ENCODE measurements at regions not wholly inside any gene's neighbourhood (a gene's known extent, or its start where the extent isn't known, plus 50 kb on each side); places are given as distances from the start of the nearest gene placed in this dataset.

DNA sequence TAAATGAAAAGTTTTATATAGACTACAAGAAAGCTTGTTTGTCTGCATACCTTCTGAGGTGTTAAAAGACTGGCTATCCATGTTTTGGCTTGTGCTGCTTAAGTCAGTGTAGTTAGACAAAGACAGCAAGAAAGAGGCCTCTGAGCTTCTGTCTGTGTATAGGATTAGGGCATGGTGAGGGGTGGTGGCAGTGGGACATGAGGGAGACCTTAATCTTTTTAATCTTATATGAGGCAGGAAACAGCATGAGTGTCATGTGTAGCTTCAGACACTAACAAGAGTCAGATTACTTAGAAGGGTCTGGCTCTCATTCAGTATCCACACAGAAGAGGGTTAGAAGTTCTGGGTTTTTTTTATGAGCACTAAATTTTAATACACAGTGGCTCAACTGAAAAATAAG is 213.3 kb downstream of the GABRG1 start:
- H2AK5ac ChIP-seq (ENCODE audit: low read length, severe bottlenecking) = no peak overlapping the region
- no peak overlapping the region for H3K4me3 ChIP-seq (ENCODE audit: insufficient read depth in 1 of 2, low read depth in 1 of 2, low read length in 2 of 2)
- H3K27me3 ChIP-seq (ENCODE audit: control insufficient read depth in 1 of 2, insufficient read depth in 1 of 2, low read length in 2 of 2) = no peaks in the 10 kb centered on the region
- no peak overlapping the region for H3K9ac ChIP-seq (ENCODE audit: low read length)
- H2BK5ac ChIP-seq (ENCODE audit: low read depth, low read length, poor library complexity, severe bottlenecking) = no peak overlapping the region
- H3K36me3 ChIP-seq (ENCODE audit: control insufficient read depth in 1 of 2, insufficient read depth in 2 of 2, low read depth in 1 of 2, low read length in 2 of 2) = no peaks in the 10 kb centered on the region
- H2BK15ac ChIP-seq (ENCODE audit: low read depth, poor library complexity, severe bottlenecking) = no peak overlapping the region
- no peak overlapping the region for H4K91ac ChIP-seq (ENCODE audit: low read length)
- H2BK120ac ChIP-seq (ENCODE audit: low read depth, low read length) = no peak overlapping the region
- no peak overlapping the region for H3K4ac ChIP-seq (ENCODE audit: low read depth in 1 of 2, low read length in 2 of 2)
- H4K8ac ChIP-seq (ENCODE audit: low read length) = no peak overlapping the region
- H3K9me3 ChIP-seq (ENCODE audit: control insufficient read depth, low read length) = no peaks in the 10 kb centered on the region
- H3K18ac ChIP-seq (ENCODE audit: low read depth in 1 of 2, low read length in 2 of 2) = no peak overlapping the region
- no peak overlapping the region for H3K4me2 ChIP-seq (ENCODE audit: low read length, poor library complexity, severe bottlenecking)
- H3K79me1 ChIP-seq (replicated peaks; ENCODE audit: low read length, poor library complexity, severe bottlenecking) = no peaks in the 10 kb centered on the region
- no peak for DNase-seq
- no peak overlapping the region for H3K14ac ChIP-seq (ENCODE audit: low read length in 2 of 2)
- H3K4me1 ChIP-seq (ENCODE audit: control insufficient read depth, insufficient read depth, low read depth, low read length) = no peaks in the 10 kb centered on the region
- H2AFZ ChIP-seq (ENCODE audit: low read depth, low read length) = no peak overlapping the region
- H3K27ac ChIP-seq (ENCODE audit: low read length, poor library complexity, severe bottlenecking) = no peak overlapping the region
- H3K23ac ChIP-seq (ENCODE audit: low read length in 2 of 2) = no peak overlapping the region
- no peak overlapping the region for H2BK12ac ChIP-seq (ENCODE audit: low read length in 2 of 2)

DNA sequence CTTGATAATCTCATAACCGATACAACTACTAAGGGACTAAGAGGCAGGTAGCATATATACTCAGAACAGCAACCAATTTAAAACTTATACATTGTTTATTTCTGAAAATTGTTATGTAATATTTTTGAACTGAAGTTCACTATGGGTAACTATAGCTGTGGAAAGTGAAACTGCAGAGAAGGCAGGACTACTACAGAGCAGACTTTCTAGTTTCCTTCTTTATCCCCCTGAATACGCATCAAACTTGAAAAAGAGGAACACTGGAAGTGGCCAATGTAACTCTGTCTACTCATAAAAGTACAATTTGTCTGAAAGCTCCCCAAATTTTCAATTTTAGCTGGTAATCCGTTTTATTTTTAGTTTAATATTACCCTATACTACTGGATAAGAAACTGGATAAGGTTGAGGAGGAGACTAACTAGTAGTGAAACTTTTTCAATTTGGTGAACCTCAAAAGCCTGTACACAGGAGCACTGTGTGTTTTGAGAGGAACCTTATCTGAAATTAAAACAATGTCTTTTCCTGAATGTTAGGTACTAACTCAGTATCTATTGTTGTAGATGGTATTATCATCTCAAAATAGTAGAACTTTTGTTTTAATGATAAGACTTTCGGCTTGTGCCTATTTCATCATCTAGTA is 225.8 kb downstream of the GABRG1 start:
- H2BK5ac ChIP-seq (ENCODE audit: low read depth, low read length, poor library complexity, severe bottlenecking) = no peak overlapping the region
- H3K9ac ChIP-seq (ENCODE audit: low read length) = no peak overlapping the region
- H3K18ac ChIP-seq (ENCODE audit: low read depth in 1 of 2, low read length in 2 of 2) = no peak overlapping the region
- no peak overlapping the region for H3K4me3 ChIP-seq (ENCODE audit: insufficient read depth in 1 of 2, low read depth in 1 of 2, low read length in 2 of 2)
- H2BK15ac ChIP-seq (ENCODE audit: low read depth, poor library complexity, severe bottlenecking) = no peak overlapping the region
- H3K23ac ChIP-seq (ENCODE audit: low read length in 2 of 2) = no peak overlapping the region
- no peak overlapping the region for H3K4me2 ChIP-seq (ENCODE audit: low read length, poor library complexity, severe bottlenecking)
- H2BK120ac ChIP-seq (ENCODE audit: low read depth, low read length) = no peak overlapping the region
- no peak overlapping the region for H3K14ac ChIP-seq (ENCODE audit: low read length in 2 of 2)
- H3K9me3 ChIP-seq (ENCODE audit: control insufficient read depth, low read length) = peaks cover 19% of the 10 kb centered on the region
- H4K8ac ChIP-seq (ENCODE audit: low read length) = no peak overlapping the region
- 71% methylated on average over 1 of the region's 4 CpGs for WGBS
- H3K27ac ChIP-seq (ENCODE audit: low read length, poor library complexity, severe bottlenecking) = no peak overlapping the region
- no peaks in the 10 kb centered on the region for H3K79me1 ChIP-seq (replicated peaks; ENCODE audit: low read length, poor library complexity, severe bottlenecking)
- no peaks in the 10 kb centered on the region for H3K4me1 ChIP-seq (ENCODE audit: control insufficient read depth, insufficient read depth, low read depth, low read length)
- H3K36me3 ChIP-seq (ENCODE audit: control insufficient read depth in 1 of 2, insufficient read depth in 2 of 2, low read depth in 1 of 2, low read length in 2 of 2) = no peaks in the 10 kb centered on the region
- no peak overlapping the region for H4K91ac ChIP-seq (ENCODE audit: low read length)
- H3K27me3 ChIP-seq (ENCODE audit: control insufficient read depth in 1 of 2, insufficient read depth in 1 of 2, low read length in 2 of 2) = no peaks in the 10 kb centered on the region
- DNase-seq = no peak
- no peak overlapping the region for H2AK5ac ChIP-seq (ENCODE audit: low read length, severe bottlenecking)
- no peak overlapping the region for H2AFZ ChIP-seq (ENCODE audit: low read depth, low read length)
- no peak overlapping the region for H3K4ac ChIP-seq (ENCODE audit: low read depth in 1 of 2, low read length in 2 of 2)
- H2BK12ac ChIP-seq (ENCODE audit: low read length in 2 of 2) = no peak overlapping the region

DNA sequence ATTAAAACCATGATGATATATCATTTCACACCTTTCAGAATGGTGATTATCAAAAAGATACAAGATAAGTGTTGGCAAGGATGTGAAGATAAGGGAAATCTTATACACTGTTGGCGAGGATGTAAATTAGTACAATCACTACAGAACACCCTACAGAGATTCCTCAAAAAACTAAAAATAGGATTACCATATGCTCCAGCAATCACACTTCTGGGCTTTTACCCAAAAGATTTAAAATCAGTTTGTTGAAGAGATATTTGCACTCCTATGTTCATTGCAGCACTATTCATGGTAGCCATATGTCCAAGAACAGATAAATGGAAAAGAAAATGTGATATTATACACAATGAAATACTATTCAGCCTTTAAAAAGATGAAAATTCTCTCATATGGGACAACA is 240.4 kb downstream of the GABRG1 start:
- WGBS = 60% methylated on average over 1 of the region's 1 CpG
- no peaks in the 10 kb centered on the region for H3K4me1 ChIP-seq (ENCODE audit: control insufficient read depth, insufficient read depth, low read depth, low read length)
- H3K27me3 ChIP-seq (ENCODE audit: control insufficient read depth in 1 of 2, insufficient read depth in 1 of 2, low read length in 2 of 2) = no peaks in the 10 kb centered on the region
- H4K91ac ChIP-seq (ENCODE audit: low read length) = no peak overlapping the region
- no peak overlapping the region for H2AK5ac ChIP-seq (ENCODE audit: low read length, severe bottlenecking)
- H2BK12ac ChIP-seq (ENCODE audit: low read length in 2 of 2) = no peak overlapping the region
- no peak overlapping the region for H4K8ac ChIP-seq (ENCODE audit: low read length)
- H3K9ac ChIP-seq (ENCODE audit: low read length) = no peak overlapping the region
- H3K18ac ChIP-seq (ENCODE audit: low read depth in 1 of 2, low read length in 2 of 2) = no peak overlapping the region
- DNase-seq = no peak
- peaks cover 10% of the 10 kb centered on the region for H3K9me3 ChIP-seq (ENCODE audit: control insufficient read depth, low read length)
- H2AFZ ChIP-seq (ENCODE audit: low read depth, low read length) = no peak overlapping the region
- H2BK120ac ChIP-seq (ENCODE audit: low read depth, low read length) = no peak overlapping the region
- no peak overlapping the region for H3K4me3 ChIP-seq (ENCODE audit: insufficient read depth in 1 of 2, low read depth in 1 of 2, low read length in 2 of 2)
- no peak overlapping the region for H2BK15ac ChIP-seq (ENCODE audit: low read depth, poor library complexity, severe bottlenecking)
- no peak overlapping the region for H3K27ac ChIP-seq (ENCODE audit: low read length, poor library complexity, severe bottlenecking)
- H3K36me3 ChIP-seq (ENCODE audit: control insufficient read depth in 1 of 2, insufficient read depth in 2 of 2, low read depth in 1 of 2, low read length in 2 of 2) = no peaks in the 10 kb centered on the region
- no peaks in the 10 kb centered on the region for H3K79me1 ChIP-seq (replicated peaks; ENCODE audit: low read length, poor library complexity, severe bottlenecking)
- H3K4me2 ChIP-seq (ENCODE audit: low read length, poor library complexity, severe bottlenecking) = no peak overlapping the region
- H3K4ac ChIP-seq (ENCODE audit: low read depth in 1 of 2, low read length in 2 of 2) = no peak overlapping the region
- H2BK5ac ChIP-seq (ENCODE audit: low read depth, low read length, poor library complexity, severe bottlenecking) = no peak overlapping the region
- H3K23ac ChIP-seq (ENCODE audit: low read length in 2 of 2) = no peak overlapping the region
- no peak overlapping the region for H3K14ac ChIP-seq (ENCODE audit: low read length in 2 of 2)

DNA sequence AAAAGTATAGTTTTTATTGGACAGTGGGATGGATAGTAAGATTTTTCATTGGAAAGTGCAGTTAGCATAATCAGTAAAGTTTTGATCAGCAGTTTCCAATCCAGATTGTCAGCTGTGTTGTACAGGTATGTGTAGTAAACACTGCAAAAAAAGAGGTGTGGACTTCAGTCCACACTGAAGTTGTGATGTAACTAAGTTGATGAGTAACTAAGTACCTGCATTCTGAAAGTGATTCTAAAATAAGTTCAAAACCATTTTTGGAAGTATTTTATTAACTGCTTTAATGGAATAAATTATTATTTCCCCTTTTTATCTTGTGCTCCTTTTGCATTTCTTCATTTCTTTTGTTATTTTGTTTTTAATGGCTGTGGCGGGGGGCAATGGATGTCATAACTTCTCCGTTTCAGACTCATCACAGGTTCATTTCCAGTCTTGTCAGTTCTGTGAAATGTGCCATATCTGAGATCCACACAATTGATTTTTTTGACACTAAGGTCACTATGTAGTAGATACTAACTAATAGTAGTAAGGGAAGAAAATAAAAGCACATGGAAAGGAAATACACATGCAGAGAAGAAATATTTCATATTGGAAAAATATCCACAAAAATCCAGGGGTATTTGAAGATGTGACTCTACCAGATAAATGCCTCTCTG is 247.5 kb downstream of the GABRG1 start:
- H3K18ac ChIP-seq (ENCODE audit: low read depth in 1 of 2, low read length in 2 of 2) = no peak overlapping the region
- no peak for DNase-seq
- H4K8ac ChIP-seq (ENCODE audit: low read length) = no peak overlapping the region
- H3K4me2 ChIP-seq (ENCODE audit: low read length, poor library complexity, severe bottlenecking) = no peak overlapping the region
- no peaks in the 10 kb centered on the region for H3K9me3 ChIP-seq (ENCODE audit: control insufficient read depth, low read length)
- no peak overlapping the region for H2AK5ac ChIP-seq (ENCODE audit: low read length, severe bottlenecking)
- H3K14ac ChIP-seq (ENCODE audit: low read length in 2 of 2) = no peak overlapping the region
- no peak overlapping the region for H3K9ac ChIP-seq (ENCODE audit: low read length)
- H3K4ac ChIP-seq (ENCODE audit: low read depth in 1 of 2, low read length in 2 of 2) = no peak overlapping the region
- no CpG with 5 or more reads among the region's 2 CpGs for WGBS
- no peak overlapping the region for H2BK12ac ChIP-seq (ENCODE audit: low read length in 2 of 2)
- no peak overlapping the region for H3K27ac ChIP-seq (ENCODE audit: low read length, poor library complexity, severe bottlenecking)
- no peaks in the 10 kb centered on the region for H3K4me1 ChIP-seq (ENCODE audit: control insufficient read depth, insufficient read depth, low read depth, low read length)
- H3K79me1 ChIP-seq (replicated peaks; ENCODE audit: low read length, poor library complexity, severe bottlenecking) = no peaks in the 10 kb centered on the region
- no peaks in the 10 kb centered on the region for H3K27me3 ChIP-seq (ENCODE audit: control insufficient read depth in 1 of 2, insufficient read depth in 1 of 2, low read length in 2 of 2)
- no peak overlapping the region for H2BK5ac ChIP-seq (ENCODE audit: low read depth, low read length, poor library complexity, severe bottlenecking)
- no peak overlapping the region for H2AFZ ChIP-seq (ENCODE audit: low read depth, low read length)
- no peak overlapping the region for H2BK120ac ChIP-seq (ENCODE audit: low read depth, low read length)
- no peak overlapping the region for H2BK15ac ChIP-seq (ENCODE audit: low read depth, poor library complexity, severe bottlenecking)
- no peaks in the 10 kb centered on the region for H3K36me3 ChIP-seq (ENCODE audit: control insufficient read depth in 1 of 2, insufficient read depth in 2 of 2, low read depth in 1 of 2, low read length in 2 of 2)
- no peak overlapping the region for H3K4me3 ChIP-seq (ENCODE audit: insufficient read depth in 1 of 2, low read depth in 1 of 2, low read length in 2 of 2)
- H3K23ac ChIP-seq (ENCODE audit: low read length in 2 of 2) = no peak overlapping the region
- no peak overlapping the region for H4K91ac ChIP-seq (ENCODE audit: low read length)

Measured in mesenchymal stem cell (in vitro differentiated cells and primary cell).